ENCODE measurements at regions not wholly inside any gene's neighbourhood (a gene's known extent, or its start where the extent isn't known, plus 50 kb on each side); places are given as distances from the start of the nearest gene placed in this dataset.

DNA sequence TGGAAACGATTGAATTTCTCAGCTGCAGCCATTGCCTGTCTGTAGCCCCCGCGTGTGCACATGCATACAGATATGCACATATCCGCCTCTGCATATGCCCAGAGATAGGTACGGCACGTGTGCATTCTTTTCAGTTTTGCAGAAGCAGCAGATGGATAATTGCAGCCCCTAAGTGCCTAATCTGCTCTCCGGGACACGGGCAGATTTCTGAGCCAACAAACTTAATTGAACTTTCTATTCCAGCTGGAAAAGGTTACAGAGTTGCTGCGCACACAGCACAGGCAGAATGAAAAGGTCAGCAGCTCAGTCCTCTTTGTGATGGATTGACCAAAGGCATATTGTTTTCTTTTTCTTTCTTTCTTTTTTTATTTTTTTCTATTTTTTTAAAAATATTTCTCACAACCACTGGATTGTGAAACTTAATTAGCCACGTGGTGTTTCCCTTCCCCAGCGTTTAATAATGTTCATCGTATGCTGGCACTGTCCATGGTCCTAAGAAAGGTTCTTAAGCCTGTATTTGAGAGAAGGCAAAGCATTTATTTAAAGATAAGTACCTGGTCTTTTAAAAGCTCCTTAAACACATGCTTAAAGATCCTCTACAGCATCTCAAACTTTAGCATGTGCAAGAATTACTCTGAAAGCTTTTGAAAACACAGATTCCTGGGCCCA is 270.2 kb upstream of the BRINP1 start:
- TF ChIP-seq, protein P1, sequence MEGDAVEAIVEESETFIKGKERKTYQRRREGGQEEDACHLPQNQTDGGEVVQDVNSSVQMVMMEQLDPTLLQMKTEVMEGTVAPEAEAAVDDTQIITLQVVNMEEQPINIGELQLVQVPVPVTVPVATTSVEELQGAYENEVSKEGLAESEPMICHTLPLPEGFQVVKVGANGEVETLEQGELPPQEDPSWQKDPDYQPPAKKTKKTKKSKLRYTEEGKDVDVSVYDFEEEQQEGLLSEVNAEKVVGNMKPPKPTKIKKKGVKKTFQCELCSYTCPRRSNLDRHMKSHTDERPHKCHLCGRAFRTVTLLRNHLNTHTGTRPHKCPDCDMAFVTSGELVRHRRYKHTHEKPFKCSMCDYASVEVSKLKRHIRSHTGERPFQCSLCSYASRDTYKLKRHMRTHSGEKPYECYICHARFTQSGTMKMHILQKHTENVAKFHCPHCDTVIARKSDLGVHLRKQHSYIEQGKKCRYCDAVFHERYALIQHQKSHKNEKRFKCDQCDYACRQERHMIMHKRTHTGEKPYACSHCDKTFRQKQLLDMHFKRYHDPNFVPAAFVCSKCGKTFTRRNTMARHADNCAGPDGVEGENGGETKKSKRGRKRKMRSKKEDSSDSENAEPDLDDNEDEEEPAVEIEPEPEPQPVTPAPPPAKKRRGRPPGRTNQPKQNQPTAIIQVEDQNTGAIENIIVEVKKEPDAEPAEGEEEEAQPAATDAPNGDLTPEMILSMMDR (IDR thresholded peaks at IDR 0.05), result no peak
- TF ChIP-seq POLR2A (IDR thresholded peaks at IDR 0.05), result no peak

Measured in lower leg skin (tissue), 3 donors.